GM06990 (cell line): ENCODE measurements at regions not wholly inside any gene's neighbourhood (a gene's known extent, or its start where the extent isn't known, plus 50 kb on each side); places are given as distances from the start of the nearest gene placed in this dataset.
"Not testable (repeated sequence)": the region's sequence is repeated elsewhere in the genome, so short reads cannot be mapped to it uniquely, and the experiment has no call there.

Experiments
- DNase-seq: peaks from one replicate; pipeline ENCODE4 v3.0.0-alpha.2; 2011; ENCODE audit not compliant: insufficient read length; ENCODE audit errors: extremely low read depth
- H3K27me3 ChIP-seq: replicated peaks from 2 replicates; pipeline ENCODE4 v1.6.0; 2011; ENCODE audit warnings: low read length; ENCODE audit not compliant: control insufficient read depth, insufficient read depth
- H3K36me3 ChIP-seq: 2 replicates; pipeline ENCODE4 v1.5.1; 2011; ENCODE audit warnings: low read length; ENCODE audit not compliant: control insufficient read depth, insufficient read depth
- H3K4me3 ChIP-seq: replicated peaks from 2 replicates; pipeline ENCODE4 v1.5.1; 2011; ENCODE audit warnings: low read depth, mild to moderate bottlenecking, control low read depth, low read length
- CTCF ChIP-seq: IDR thresholded peaks from 2 replicates; pipeline ENCODE4 v1.5.1; 2011; ENCODE audit warnings: low read length, control low read depth, mild to moderate bottlenecking, inconsistent platforms; ENCODE audit not compliant: insufficient read depth, poor library complexity, severe bottlenecking

- Histone ChIP-seq H3K36me3 (no peaks in the 10 kb centered on the region), H3K27me3 (no peaks in the 10 kb centered on the region), H3K4me3 (no peak overlapping the region)
- no peak for TF ChIP-seq CTCF
- DNase-seq, result no peak
Measured at GRCh38 chr14:105711044-105711620, 184.7 kb downstream of the TMEM121 start.

GRCh38 chr14:105711841-105712460 lies 185.6 kb downstream of the TMEM121 start:
- Histone ChIP-seq H3K27me3 (no peaks in the 10 kb centered on the region), H3K36me3 (no peaks in the 10 kb centered on the region), H3K4me3 (no peak overlapping the region)
- no peak for DNase-seq
- TF ChIP-seq CTCF, result no peak

GRCh38 chr14:105712670-105713069 lies 186.3 kb downstream of the TMEM121 start:
- H3K27me3 ChIP-seq, H3K4me3 ChIP-seq, H3K36me3 ChIP-seq: not testable (repeated sequence)
- DNase-seq, result peak; percentile 61

- H3K4me3 ChIP-seq, H3K36me3 ChIP-seq, H3K27me3 ChIP-seq, DNase-seq: not testable (repeated sequence)
Measured at GRCh38 chr14:105713160-105713559, 186.8 kb downstream of the TMEM121 start.

- not testable (repeated sequence) for DNase-seq, H3K4me3 ChIP-seq, H3K36me3 ChIP-seq, H3K27me3 ChIP-seq
Measured at GRCh38 chr14:105713836-105714235, 187.5 kb downstream of the TMEM121 start.

GRCh38 chr14:105718787-105719186 lies 192.4 kb downstream of the TMEM121 start:
- H3K27me3 ChIP-seq, DNase-seq, H3K4me3 ChIP-seq, H3K36me3 ChIP-seq: not testable (repeated sequence)

- not testable (repeated sequence) for H3K36me3 ChIP-seq, H3K27me3 ChIP-seq, H3K4me3 ChIP-seq, DNase-seq
Measured at GRCh38 chr14:105720106-105720505, 193.7 kb downstream of the TMEM121 start.

GRCh38 chr14:105720852-105721601 lies 194.6 kb downstream of the TMEM121 start:
- H3K4me3 ChIP-seq, DNase-seq, H3K27me3 ChIP-seq, H3K36me3 ChIP-seq: not testable (repeated sequence)

- DNase-seq, H3K4me3 ChIP-seq, H3K36me3 ChIP-seq, H3K27me3 ChIP-seq: not testable (repeated sequence)
Measured at GRCh38 chr14:105721602-105721970, 195.2 kb downstream of the TMEM121 start.

GRCh38 chr14:105721996-105722709 lies 195.8 kb downstream of the TMEM121 start:
- not testable (repeated sequence) for H3K4me3 ChIP-seq, H3K36me3 ChIP-seq, DNase-seq, H3K27me3 ChIP-seq

- not testable (repeated sequence) for H3K27me3 ChIP-seq, DNase-seq, H3K36me3 ChIP-seq, H3K4me3 ChIP-seq
Measured at GRCh38 chr14:105723271-105723670, 196.9 kb downstream of the TMEM121 start.

- not testable (repeated sequence) for H3K36me3 ChIP-seq, DNase-seq, H3K4me3 ChIP-seq, H3K27me3 ChIP-seq
Measured at GRCh38 chr14:105723776-105724175, 197.4 kb downstream of the TMEM121 start.
